RWPE2 (cell line): ENCODE measurements at regions not wholly inside any gene's neighbourhood (a gene's known extent, or its start where the extent isn't known, plus 50 kb on each side); places are given as distances from the start of the nearest gene placed in this dataset.
"Not testable (repeated sequence)": the region's sequence is repeated elsewhere in the genome, so short reads cannot be mapped to it uniquely, and the experiment has no call there.

Experiments
- ATAC-seq: fragments of 200-7000 bp; cut with Tn5 transposase; 3 replicates; pipeline ENCODE4 v1.9.1; 2021; ENCODE audit warnings: low read depth
- DNase-seq: peaks from one replicate; pipeline ENCODE4 v3.0.0-alpha.2; 2020; ENCODE audit warnings: low spot score
- H3K27ac ChIP-seq: fragments of 450-650 bp; 2 replicates; pipeline ENCODE4 v1.5.1; 2017; ENCODE audit warnings: mild to moderate bottlenecking; ENCODE audit not compliant: poor library complexity, severe bottlenecking
- H3K27me3 ChIP-seq: fragments of 250-450 bp; sonication (Bioruptor Pico); 2 replicates; pipeline ENCODE4 v1.5.1; 2021; ENCODE audit warnings: mild to moderate bottlenecking, moderate library complexity; ENCODE audit not compliant: insufficient read depth, poor library complexity, severe bottlenecking
- H3K36me3 ChIP-seq: fragments of 250-450 bp; sonication (Bioruptor Pico); 2 replicates; pipeline ENCODE4 v1.5.1; 2020; ENCODE audit warnings: low read depth, mild to moderate bottlenecking, moderate library complexity
- H3K4me1 ChIP-seq: fragments of 250-450 bp; sonication (Bioruptor Pico); 2 replicates; pipeline ENCODE4 v1.5.1; 2021; ENCODE audit warnings: mild to moderate bottlenecking, moderate library complexity; ENCODE audit not compliant: insufficient read depth, poor library complexity, severe bottlenecking
- H3K4me3 ChIP-seq: fragments of 250-450 bp; sonication (Bioruptor Pico); 2 replicates; pipeline ENCODE4 v1.5.1; 2021; ENCODE audit warnings: mild to moderate bottlenecking, moderate library complexity; ENCODE audit not compliant: severe bottlenecking
- H3K9me3 ChIP-seq: fragments of 250-450 bp; sonication (Bioruptor Pico); 2 replicates; pipeline ENCODE4 v1.5.1; 2021; ENCODE audit warnings: mild to moderate bottlenecking, moderate library complexity; ENCODE audit not compliant: severe bottlenecking
- TF ChIP-seq, protein P1 (sequence below): fragments of 450-650 bp; IDR thresholded peaks from one replicate; pipeline ENCODE4 v1.5.1; 2017; ENCODE audit warnings: mild to moderate bottlenecking, moderate library complexity; ENCODE audit not compliant: poor library complexity, severe bottlenecking

DNA sequence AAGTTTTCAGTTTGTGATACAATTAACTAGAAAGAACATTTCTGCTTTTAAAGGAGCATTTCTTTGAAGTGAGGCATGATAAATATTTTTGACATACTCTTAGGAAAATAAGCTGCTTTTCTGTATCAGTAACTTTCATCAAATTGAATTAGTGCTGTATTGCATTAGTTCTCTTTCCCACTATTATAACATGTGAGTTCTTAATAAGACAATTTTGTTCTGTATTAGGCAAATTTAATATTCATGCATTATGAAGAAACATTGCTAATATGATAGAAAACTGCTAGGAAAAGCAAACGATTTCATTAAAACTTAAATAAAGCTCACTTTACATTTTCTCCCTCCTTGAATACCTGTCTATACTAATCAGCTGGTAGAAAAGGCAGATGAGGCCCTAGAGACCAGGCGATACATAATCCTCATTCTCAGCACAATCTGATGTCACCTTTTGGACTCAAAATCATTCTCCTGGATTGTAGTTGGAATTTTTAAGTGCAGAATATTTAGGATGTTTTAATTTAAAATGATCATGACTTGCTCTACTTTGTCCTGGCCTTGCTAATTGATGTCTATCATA is 1636.8 kb downstream of the PCDH9 start:
- ATAC-seq (no peak), DNase-seq (no peak)
- no peaks in the 10 kb centered on the region for H3K36me3 ChIP-seq
- no peaks in the 10 kb centered on the region for H3K27me3 ChIP-seq
- H3K27ac ChIP-seq, result no peak overlapping the region
- no peaks in the 10 kb centered on the region for H3K9me3 ChIP-seq
- no peak overlapping the region for H3K4me3 ChIP-seq
- H3K4me1 ChIP-seq, result no peaks in the 10 kb centered on the region
- TF ChIP-seq, protein P1, sequence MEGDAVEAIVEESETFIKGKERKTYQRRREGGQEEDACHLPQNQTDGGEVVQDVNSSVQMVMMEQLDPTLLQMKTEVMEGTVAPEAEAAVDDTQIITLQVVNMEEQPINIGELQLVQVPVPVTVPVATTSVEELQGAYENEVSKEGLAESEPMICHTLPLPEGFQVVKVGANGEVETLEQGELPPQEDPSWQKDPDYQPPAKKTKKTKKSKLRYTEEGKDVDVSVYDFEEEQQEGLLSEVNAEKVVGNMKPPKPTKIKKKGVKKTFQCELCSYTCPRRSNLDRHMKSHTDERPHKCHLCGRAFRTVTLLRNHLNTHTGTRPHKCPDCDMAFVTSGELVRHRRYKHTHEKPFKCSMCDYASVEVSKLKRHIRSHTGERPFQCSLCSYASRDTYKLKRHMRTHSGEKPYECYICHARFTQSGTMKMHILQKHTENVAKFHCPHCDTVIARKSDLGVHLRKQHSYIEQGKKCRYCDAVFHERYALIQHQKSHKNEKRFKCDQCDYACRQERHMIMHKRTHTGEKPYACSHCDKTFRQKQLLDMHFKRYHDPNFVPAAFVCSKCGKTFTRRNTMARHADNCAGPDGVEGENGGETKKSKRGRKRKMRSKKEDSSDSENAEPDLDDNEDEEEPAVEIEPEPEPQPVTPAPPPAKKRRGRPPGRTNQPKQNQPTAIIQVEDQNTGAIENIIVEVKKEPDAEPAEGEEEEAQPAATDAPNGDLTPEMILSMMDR, result no peak

DNA sequence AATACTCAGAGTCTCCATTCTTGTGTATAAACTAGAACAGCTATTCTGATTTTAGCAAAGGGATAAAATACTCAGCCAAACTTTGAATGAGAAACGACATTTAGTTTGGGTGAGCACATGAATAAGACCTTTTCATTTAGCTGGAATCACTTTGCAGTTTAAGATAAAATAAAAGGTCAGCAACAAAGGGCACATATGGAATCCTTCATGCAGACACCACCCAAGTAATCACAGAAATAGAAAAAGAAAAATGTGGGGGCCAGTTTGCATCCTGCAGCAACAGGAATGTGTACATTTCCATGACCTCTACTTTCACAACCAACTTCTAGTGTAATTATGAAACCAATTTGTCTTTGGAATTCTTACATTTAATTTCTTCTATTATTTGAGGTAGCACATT is 1637.4 kb downstream of the PCDH9 start:
- H3K4me1 ChIP-seq, result no peaks in the 10 kb centered on the region

DNA sequence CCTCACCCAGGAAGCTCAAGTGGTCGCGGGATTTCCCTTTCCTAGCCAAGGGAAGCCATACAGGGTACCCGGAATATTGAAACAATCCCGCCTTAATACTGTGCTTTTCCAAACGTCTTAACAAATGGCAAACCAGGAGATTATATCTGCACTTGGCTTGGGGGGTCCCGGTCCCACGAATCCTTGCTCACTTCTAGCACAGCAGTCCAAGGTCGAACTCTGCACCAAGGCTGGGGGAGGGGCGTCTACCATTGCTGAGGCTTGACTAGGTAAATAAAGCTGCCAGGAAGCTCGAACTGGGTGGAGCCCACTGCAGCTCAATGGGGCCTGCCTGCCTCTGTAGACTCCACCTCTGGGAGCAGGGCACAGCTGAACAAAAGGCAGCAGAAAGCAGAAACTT is 1644.8 kb downstream of the PCDH9 start:
- TF ChIP-seq, protein P1, result no peak
- Histone ChIP-seq H3K27me3 (no peaks in the 10 kb centered on the region), H3K27ac (no peak overlapping the region), H3K4me1 (no peaks in the 10 kb centered on the region), H3K36me3 (no peaks in the 10 kb centered on the region), H3K9me3 (no peaks in the 10 kb centered on the region), H3K4me3 (no peak overlapping the region)
- no peak for ATAC-seq
- no peak for DNase-seq

More for the DNA sequence above, 1637.4 kb downstream of the PCDH9 start:
- TF ChIP-seq, protein P1, result no peak
- H3K27ac ChIP-seq, result no peak overlapping the region
- no peaks in the 10 kb centered on the region for H3K27me3 ChIP-seq
- DNase-seq (no peak), ATAC-seq (no peak)
- no peaks in the 10 kb centered on the region for H3K9me3 ChIP-seq
- H3K36me3 ChIP-seq, result no peaks in the 10 kb centered on the region
- no peak overlapping the region for H3K4me3 ChIP-seq

DNA sequence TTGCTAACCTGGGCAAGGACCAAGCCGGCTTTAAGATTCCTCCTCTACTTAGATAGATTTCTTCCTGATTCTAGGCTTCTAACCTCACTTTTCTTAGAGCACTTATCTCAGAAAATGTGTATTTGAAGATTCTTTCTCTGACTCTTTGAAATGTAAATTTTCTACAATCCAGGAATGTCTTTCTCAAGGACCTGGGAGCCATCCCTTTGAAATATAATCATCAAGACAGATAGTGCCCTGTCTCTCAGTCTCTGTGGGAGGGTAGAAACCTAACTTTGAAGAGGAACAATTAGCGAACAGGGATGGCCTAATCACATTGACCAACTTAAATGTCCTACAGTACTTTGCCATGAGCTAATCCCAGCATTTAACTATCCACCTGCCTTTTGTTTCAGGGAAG is 1646.0 kb downstream of the PCDH9 start:
- TF ChIP-seq, protein P1, result no peak
- ATAC-seq (no peak), DNase-seq (no peak)
- Histone ChIP-seq H3K36me3 (no peaks in the 10 kb centered on the region), H3K4me3 (no peak overlapping the region), H3K4me1 (no peaks in the 10 kb centered on the region), H3K9me3 (no peaks in the 10 kb centered on the region), H3K27ac (no peak overlapping the region), H3K27me3 (no peaks in the 10 kb centered on the region)

DNA sequence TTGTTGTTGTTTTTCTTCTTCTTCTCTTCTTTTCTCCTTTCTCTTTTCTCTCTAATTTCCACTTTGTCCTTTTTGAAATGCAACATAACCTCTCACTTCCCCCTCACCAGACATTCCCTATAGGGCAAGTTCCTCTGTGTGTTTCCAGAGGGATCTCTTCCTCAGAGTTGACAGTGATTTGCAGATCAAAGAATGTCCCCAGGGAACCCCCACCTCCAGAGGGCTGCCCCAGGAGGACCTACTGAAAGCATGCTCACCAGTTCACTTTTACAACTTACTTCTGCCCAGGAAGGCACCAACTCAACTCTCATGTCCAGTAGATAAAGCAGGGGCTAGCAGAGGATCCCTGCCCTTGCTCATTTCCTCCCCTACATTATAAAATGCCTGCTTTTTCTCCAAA is 1648.0 kb downstream of the PCDH9 start:
- no peaks in the 10 kb centered on the region for H3K36me3 ChIP-seq

DNA sequence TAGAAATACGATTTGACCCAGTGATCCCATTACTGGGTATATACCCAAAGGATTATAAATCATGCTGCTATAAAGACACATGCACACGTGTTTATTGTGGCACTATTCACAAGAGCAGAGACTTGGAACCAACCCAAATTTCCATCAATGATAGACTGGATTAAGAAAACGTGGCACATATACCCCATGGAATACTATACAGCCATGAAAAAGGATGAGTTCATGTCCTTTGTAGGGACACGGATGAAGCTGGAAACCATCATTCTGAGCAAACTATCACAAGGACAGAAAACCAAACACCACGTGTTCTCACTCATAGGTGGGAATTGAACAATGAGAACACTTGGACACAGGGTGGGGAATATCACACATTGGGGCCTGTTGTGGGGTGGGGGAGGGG is 1665.6 kb downstream of the PCDH9 start:
- not testable (repeated sequence) for H3K27ac ChIP-seq, H3K4me3 ChIP-seq, DNase-seq, ATAC-seq, H3K4me1 ChIP-seq, H3K36me3 ChIP-seq, H3K27me3 ChIP-seq, H3K9me3 ChIP-seq

More for the DNA sequence above, 1648.0 kb downstream of the PCDH9 start:
- H3K27me3 ChIP-seq, result no peaks in the 10 kb centered on the region
- ATAC-seq, result no peak
- H3K27ac ChIP-seq, result no peak overlapping the region
- H3K4me3 ChIP-seq, result no peak overlapping the region
- no peaks in the 10 kb centered on the region for H3K9me3 ChIP-seq
- TF ChIP-seq, protein P1, result no peak
- H3K4me1 ChIP-seq, result no peaks in the 10 kb centered on the region
- no peak for DNase-seq
